ENCODE measurements at regions not wholly inside any gene's neighbourhood (a gene's known extent, or its start where the extent isn't known, plus 50 kb on each side); places are given as distances from the start of the nearest gene placed in this dataset.

DNA sequence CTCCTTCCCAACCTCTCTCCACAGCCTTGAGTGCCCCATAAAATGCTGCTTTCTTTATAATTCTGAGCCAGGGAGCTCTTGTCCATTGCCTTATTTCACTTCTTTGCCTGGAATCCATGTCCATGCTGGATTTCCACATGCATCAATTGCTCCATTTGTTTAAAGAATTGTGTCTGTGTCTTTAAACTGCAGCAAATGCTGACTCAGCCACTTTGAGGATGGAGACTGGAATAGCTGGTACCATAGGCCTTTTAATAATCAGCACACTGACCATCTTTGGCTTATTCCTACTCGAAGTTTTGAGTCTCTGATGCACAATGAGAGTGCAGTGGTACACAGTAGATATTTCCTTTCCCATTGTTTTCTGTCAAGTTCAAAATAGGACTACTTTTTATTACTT is 318.8 kb downstream of the LRIG3 start:
- H3K9me3 Mint-ChIP-seq, result peaks cover 1% of the 10 kb centered on the region
- H3K4me3 Mint-ChIP-seq, result no peak overlapping the region
- no peaks in the 10 kb centered on the region for H3K4me1 Mint-ChIP-seq

DNA sequence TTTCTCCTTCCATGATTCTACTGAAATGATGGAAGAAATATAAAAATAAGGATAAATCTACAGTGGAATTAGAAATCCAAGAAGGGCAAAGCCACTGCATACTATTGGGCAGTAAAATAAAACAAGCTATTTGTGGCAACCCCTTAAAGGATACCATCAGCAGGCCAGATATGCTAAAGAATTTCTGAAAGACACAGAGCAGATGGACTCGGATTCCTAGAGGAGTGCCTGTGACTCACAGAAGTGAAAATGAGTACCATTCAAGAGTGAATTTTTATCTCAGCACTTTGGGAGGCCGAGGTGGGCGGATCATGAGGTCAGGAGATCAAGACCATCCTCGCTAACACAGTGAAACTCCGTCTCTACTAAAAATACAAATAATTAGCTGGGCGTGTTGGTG is 318.1 kb downstream of the LRIG3 start:
- no peak overlapping the region for H3K27ac Mint-ChIP-seq
- DNase-seq, result no peak
- H3K36me3 Mint-ChIP-seq, result no peaks in the 10 kb centered on the region
- H3K4me3 Mint-ChIP-seq, result no peak overlapping the region
- H3K27me3 Mint-ChIP-seq, result peaks cover 3% of the 10 kb centered on the region
- H3K4me1 Mint-ChIP-seq, result no peaks in the 10 kb centered on the region
- peaks cover 1% of the 10 kb centered on the region for H3K9me3 Mint-ChIP-seq

More for the DNA sequence above, 318.8 kb downstream of the LRIG3 start:
- Mint-ChIP-seq H3K36me3 (no peaks in the 10 kb centered on the region), H3K27me3 (peaks cover 3% of the 10 kb centered on the region), H3K27ac (no peak overlapping the region)
- DNase-seq, result no peak

DNA sequence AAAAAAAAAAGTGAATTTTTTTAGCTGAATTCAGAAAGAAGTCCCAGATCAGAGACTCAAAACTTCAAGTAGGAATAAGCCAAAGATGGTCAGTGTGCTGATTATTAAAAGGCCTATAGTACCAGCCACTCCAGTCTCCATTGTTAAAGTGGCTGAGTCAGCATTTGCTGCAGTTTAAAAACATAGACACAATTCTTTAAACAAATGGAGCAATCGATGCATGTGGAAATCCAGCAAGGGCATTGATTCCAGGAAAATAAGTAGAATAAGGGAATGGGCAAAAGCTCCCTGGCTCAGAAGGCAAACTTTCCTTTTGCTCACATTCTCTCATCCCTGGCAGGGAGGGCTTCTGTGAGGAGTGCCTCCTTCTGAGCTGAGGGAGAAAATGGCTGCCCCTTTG is 317.6 kb downstream of the LRIG3 start:
- Mint-ChIP-seq H3K27ac (no peak overlapping the region), H3K4me3 (no peak overlapping the region), H3K36me3 (no peaks in the 10 kb centered on the region), H3K27me3 (no peaks in the 10 kb centered on the region), H3K4me1 (no peaks in the 10 kb centered on the region), H3K9me3 (peaks cover 1% of the 10 kb centered on the region)
- no peak for DNase-seq

DNA sequence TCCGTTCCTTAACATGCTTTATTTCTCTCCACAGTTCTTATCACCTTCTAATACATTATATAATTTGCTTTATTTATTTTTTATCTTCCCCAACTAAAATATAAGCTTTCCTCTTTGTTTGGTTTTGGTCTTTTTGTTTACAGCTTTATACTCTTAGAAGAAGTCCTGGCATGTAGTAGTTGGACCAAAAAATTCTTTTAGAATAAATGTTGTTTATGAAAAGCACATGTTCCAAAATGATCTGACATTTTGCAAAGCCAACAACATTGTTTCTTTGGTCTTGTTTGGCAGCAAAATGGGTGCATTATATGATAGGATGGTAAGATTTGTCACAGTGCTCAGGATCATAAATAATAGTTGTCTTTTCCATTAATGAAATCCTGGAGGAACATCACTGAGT is 312.5 kb downstream of the LRIG3 start:
- Mint-ChIP-seq H3K27ac (no peak overlapping the region), H3K9me3 (no peaks in the 10 kb centered on the region), H3K27me3 (no peaks in the 10 kb centered on the region), H3K36me3 (no peaks in the 10 kb centered on the region), H3K4me1 (no peaks in the 10 kb centered on the region), H3K4me3 (no peak overlapping the region)
- no peak for DNase-seq

DNA sequence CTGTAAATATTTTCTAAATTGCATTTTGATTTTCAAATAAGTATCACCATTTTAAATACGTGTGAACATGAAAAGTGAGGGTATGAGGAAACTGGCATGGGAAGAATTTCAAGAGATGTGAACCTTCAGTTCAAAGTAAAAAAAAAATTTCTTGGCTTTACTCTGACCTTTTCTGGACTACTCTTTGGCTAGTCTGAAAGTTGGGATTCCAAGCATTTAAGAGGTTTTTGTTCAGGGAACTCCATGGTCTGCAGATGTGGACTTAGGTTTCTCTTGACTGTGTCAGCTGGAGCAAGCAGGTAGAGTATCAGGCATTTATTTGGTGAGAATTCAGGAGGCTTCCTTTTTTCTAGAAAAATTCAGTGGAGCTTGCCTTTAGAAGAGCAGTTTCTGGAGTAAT is 311.6 kb downstream of the LRIG3 start:
- H3K4me3 Mint-ChIP-seq, result no peak overlapping the region
- no peaks in the 10 kb centered on the region for H3K4me1 Mint-ChIP-seq
- no peaks in the 10 kb centered on the region for H3K9me3 Mint-ChIP-seq
- no peaks in the 10 kb centered on the region for H3K27me3 Mint-ChIP-seq
- H3K36me3 Mint-ChIP-seq, result no peaks in the 10 kb centered on the region
- H3K27ac Mint-ChIP-seq, result no peak overlapping the region
- DNase-seq, result no peak

DNA sequence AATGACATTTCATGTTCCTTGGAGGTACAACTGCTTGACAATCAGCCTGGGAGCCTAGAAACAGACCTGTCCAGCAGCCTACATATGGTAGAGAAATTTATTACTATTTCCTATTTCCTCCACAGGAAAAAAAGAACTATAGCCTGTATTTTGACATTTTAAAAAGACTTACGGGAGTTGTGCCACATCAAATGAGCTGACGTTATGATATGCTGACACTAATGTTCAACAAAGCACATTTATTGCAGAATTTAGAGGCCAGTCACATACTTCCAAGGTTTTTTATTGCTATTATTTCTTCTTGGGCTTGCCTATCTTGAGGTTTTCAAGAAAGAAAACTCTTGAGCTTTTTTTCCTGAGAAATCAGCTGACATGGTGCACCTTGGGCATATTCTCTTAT is 305.3 kb downstream of the LRIG3 start:
- Mint-ChIP-seq H3K4me3 (no peak overlapping the region), H3K9me3 (no peaks in the 10 kb centered on the region), H3K27ac (no peak overlapping the region), H3K36me3 (no peaks in the 10 kb centered on the region), H3K4me1 (no peaks in the 10 kb centered on the region), H3K27me3 (no peaks in the 10 kb centered on the region)
- DNase-seq, result no peak

DNA sequence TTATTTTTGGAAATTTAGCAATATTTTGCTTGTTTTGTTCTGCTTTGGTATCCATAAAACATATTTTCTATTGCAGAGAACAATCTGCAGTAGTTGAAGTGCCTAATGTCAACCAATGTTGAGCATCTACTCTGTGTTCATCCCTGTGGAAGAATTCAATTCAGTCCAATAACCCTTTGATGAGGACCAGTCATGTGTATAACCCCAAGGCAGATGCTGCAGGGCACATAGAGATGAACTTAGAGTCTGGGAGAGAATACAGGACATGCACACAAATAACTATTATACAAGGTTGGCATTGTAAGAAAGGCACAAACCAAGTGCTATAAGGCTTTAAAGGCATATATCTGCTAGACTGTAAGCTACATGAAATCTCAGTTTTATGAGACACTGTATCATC is 304.7 kb downstream of the LRIG3 start:
- Mint-ChIP-seq H3K4me1 (no peaks in the 10 kb centered on the region), H3K27ac (no peak overlapping the region), H3K36me3 (no peaks in the 10 kb centered on the region), H3K27me3 (no peaks in the 10 kb centered on the region), H3K4me3 (no peak overlapping the region), H3K9me3 (no peaks in the 10 kb centered on the region)
- no peak for DNase-seq

DNA sequence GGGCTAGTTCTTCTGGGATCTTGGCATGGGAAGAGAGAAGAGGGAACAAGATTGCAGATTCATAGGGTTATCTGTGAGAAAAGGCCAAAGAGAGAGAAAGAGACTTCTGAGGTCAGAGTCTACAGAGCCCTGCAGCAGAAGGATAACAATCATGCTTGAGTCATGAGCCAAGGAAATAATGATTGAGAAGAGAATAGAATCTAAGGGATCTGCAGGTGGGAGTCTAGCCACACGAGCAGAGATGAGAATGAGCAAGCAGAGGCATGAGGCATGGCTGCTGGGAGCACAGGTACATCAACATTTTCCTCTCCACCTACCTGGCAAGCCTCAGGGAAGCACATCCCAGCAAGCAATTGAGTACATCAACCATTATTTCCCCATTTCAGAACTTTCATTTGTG is 303.7 kb downstream of the LRIG3 start:
- no peak for DNase-seq
- no peaks in the 10 kb centered on the region for H3K36me3 Mint-ChIP-seq
- no peaks in the 10 kb centered on the region for H3K9me3 Mint-ChIP-seq
- H3K27ac Mint-ChIP-seq, result no peak overlapping the region
- H3K4me1 Mint-ChIP-seq, result no peaks in the 10 kb centered on the region
- no peaks in the 10 kb centered on the region for H3K27me3 Mint-ChIP-seq
- no peak overlapping the region for H3K4me3 Mint-ChIP-seq

DNA sequence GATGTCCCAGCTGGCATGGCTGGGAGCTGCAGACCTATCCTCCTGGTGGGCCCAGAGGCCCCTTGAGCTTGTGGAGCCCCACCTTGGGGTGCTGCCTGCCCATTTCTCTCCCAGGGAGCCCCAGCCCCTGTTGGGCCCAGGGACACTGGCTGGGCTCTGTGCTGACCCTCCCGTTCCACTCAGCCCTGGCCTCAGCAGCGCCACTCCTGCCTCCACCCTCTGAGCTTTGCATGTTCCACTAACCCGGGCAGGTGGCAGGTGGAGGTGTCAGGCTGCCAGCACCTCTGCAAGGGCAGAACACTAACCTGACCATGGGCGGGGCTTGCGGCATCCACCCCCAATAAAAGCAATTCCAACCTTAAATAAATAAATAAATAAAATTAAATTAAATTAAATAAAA is 299.2 kb downstream of the LRIG3 start:
- H3K4me1 Mint-ChIP-seq, result no peaks in the 10 kb centered on the region
- H3K36me3 Mint-ChIP-seq, result no peaks in the 10 kb centered on the region
- H3K4me3 Mint-ChIP-seq, result no peak overlapping the region
- H3K27me3 Mint-ChIP-seq, result no peaks in the 10 kb centered on the region
- DNase-seq, result no peak
- no peak overlapping the region for H3K27ac Mint-ChIP-seq
- H3K9me3 Mint-ChIP-seq, result no peaks in the 10 kb centered on the region

DNA sequence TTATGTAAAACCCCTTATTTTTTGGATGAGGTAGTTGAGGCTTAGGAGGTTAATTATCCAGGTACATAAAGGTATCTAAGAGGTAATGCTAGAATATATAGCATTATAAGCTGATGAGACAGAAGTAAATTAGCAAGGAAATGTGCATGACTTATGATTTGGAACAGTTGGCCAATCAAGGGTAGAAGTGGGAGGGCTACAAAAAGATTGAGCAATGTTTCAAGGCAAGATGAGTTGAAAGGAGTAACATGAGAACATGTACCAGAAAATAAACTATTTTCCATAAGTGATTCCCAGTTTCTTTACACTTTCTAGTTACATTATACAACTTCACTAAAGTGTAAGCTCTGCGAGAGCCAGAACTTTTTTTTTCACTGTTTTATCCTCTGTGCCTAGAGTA is 290.9 kb downstream of the LRIG3 start:
- Mint-ChIP-seq H3K4me1 (no peaks in the 10 kb centered on the region), H3K27me3 (no peaks in the 10 kb centered on the region), H3K36me3 (no peaks in the 10 kb centered on the region), H3K4me3 (no peak overlapping the region), H3K9me3 (no peaks in the 10 kb centered on the region), H3K27ac (no peak overlapping the region)
- no peak for DNase-seq

DNA sequence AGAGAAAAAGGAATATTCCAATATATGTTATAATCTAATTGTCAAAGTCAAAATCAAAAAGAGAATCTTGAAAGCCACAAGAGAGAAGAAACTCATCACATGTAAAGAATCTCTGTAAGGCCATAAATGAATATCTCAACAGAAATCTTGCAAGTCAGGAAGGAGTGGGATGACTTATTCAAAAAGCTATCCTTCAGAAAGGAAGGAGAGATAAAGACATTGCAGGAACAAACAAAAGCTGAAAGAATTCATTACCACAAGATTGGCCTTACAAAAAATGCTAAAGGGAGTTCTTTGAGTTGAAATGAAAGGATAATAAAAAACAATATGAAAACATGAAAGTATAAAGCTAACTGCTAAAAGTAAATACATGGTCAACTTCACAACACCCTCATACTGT is 286.8 kb downstream of the LRIG3 start:
- Mint-ChIP-seq H3K4me3 (no peak overlapping the region), H3K4me1 (no peaks in the 10 kb centered on the region), H3K27me3 (no peaks in the 10 kb centered on the region), H3K36me3 (no peaks in the 10 kb centered on the region), H3K27ac (no peak overlapping the region), H3K9me3 (peaks cover 3% of the 10 kb centered on the region)
- DNase-seq, result no peak

DNA sequence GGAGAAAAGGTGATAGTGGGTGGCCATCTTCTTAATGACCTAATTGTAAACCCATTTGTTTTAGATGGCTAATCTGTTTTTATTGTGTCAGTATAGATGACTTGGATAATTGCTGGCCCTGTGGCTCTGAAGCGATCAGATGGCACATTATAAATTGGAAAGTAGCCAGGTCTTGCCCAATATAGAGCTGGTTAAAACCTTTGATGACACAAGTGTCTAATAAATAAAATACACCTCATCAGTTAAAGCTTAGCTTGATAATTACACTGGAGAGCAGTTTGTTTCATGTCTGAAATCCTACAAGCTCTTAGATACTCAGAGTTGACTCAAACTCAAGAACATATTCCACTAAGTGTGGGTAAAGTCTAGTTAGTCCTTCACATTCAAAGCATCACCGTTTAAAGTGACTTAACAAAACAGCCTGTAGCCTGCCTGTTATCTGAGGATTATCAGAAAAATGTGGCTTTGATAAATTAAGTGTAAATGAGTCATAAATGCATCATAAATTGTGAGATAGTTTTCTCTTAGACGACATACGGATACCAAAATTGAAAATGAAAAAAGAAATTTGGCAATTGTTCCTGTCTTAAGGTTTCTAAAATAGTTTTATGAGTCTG is 280.9 kb downstream of the LRIG3 start:
- Mint-ChIP-seq H3K9me3 (peaks cover 3% of the 10 kb centered on the region), H3K27me3 (no peaks in the 10 kb centered on the region), H3K27ac (no peak overlapping the region), H3K4me1 (no peaks in the 10 kb centered on the region), H3K4me3 (no peak overlapping the region), H3K36me3 (no peaks in the 10 kb centered on the region)
- no peak for DNase-seq

DNA sequence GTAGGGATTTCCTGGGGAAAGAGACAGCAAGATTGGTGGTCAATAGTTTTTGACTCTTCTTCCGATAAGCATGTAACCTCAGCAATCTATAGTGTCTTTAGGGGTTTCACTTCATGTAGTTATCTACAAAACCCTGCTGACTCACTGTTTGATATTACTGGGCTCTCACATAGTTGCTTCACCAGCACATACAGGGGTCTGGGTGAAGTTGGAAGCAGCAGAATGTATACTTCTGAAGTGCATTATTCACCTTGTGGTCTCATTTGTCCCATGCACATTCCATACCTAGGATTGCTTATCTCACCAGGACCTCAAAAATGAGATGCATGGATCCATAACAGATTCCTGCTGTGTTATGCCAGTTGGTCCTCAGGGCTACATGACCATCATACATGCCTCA is 280.0 kb downstream of the LRIG3 start:
- H3K27me3 Mint-ChIP-seq, result no peaks in the 10 kb centered on the region
- H3K36me3 Mint-ChIP-seq, result no peaks in the 10 kb centered on the region
- H3K4me1 Mint-ChIP-seq, result no peaks in the 10 kb centered on the region

DNA sequence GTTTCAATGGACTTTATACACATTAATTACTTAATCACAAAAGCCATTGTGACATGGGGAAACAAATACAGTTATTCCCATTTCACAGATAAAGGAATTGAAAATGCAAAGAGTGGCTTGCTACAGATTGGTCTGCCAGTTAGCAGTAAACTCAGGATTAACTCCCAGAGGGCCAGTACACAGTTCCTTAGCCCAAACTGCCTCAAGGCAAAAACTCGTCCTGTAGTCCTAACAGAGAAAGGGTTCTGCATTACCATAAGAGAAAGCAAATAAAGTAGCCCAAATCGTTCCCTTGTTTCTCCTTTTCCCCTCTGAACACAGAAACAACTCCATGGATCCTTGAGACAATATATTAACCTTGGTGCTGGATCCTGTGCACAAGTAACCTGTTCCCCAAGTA is 274.4 kb downstream of the LRIG3 start:
- no peaks in the 10 kb centered on the region for H3K4me1 Mint-ChIP-seq
- no peak overlapping the region for H3K4me3 Mint-ChIP-seq
- no peaks in the 10 kb centered on the region for H3K36me3 Mint-ChIP-seq
- DNase-seq, result no peak
- H3K27me3 Mint-ChIP-seq, result no peaks in the 10 kb centered on the region
- H3K9me3 Mint-ChIP-seq, result no peaks in the 10 kb centered on the region
- H3K27ac Mint-ChIP-seq, result no peak overlapping the region

More for the DNA sequence above, 280.0 kb downstream of the LRIG3 start:
- Mint-ChIP-seq H3K27ac (no peak overlapping the region), H3K9me3 (peaks cover 3% of the 10 kb centered on the region), H3K4me3 (no peak overlapping the region)
- no peak for DNase-seq

DNA sequence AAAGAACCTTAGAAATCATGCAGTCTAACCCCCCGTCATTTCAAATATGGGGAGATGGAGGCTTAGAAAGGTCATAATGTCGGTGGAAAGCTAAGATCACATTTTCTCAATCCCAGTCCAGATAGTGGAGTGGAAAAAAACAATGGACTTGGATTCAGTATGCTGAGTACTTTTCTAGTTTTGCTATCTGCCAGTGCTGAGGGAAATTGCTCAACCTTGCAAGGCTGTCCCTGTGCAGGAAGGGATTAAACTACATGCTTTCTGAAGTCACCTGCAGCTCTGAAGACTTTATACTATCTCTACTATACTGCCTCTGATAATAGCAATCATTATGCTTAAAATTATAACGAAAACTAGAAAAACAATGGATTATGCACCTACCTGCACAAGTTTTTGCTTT is 272.8 kb downstream of the LRIG3 start:
- Mint-ChIP-seq H3K27ac (no peak overlapping the region), H3K4me1 (no peaks in the 10 kb centered on the region), H3K36me3 (no peaks in the 10 kb centered on the region)

DNA sequence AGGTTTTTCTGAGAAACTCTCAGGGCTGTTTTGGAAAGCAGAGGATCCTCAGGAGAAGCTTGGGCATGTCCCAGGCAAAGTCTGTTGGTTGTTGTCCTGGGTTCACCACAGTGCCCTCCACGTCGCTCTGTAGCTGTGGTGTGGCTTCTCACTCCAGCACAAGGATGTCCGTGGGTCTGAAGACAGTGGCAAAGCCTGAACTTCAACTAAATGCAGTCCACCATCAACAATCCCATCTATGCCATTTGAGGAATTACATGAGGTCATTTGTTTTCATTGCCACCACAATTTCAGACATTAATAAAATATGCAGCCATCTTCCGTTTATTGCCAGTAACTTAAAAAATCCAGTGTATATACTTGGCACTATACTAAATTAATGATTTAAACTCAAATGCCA is 272.1 kb downstream of the LRIG3 start:
- Mint-ChIP-seq H3K4me1 (no peaks in the 10 kb centered on the region), H3K27ac (no peak overlapping the region), H3K9me3 (no peaks in the 10 kb centered on the region), H3K4me3 (no peak overlapping the region), H3K27me3 (no peaks in the 10 kb centered on the region), H3K36me3 (no peaks in the 10 kb centered on the region)
- no peak for DNase-seq

More for the DNA sequence above, 272.8 kb downstream of the LRIG3 start:
- H3K27me3 Mint-ChIP-seq, result no peaks in the 10 kb centered on the region
- no peak for DNase-seq
- no peaks in the 10 kb centered on the region for H3K9me3 Mint-ChIP-seq
- no peak overlapping the region for H3K4me3 Mint-ChIP-seq

DNA sequence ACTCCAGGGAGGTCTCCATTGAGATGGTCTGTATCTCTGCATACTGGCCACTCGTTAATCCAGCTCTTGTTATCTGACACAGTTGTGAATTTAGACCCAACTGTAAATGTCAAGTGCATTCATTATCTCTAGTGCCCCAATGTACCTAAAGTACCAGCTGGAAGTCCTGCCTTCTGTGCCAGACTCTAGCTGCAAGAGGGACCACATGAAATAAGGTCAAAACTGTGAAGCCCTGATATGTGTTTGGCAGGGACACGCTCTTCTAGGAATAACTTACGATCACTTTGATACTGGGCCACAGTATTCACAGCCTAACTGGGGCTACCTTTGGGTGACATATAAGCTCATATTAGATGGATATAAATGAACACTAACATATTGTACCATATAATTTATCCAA is 268.5 kb downstream of the LRIG3 start:
- Mint-ChIP-seq H3K36me3 (no peaks in the 10 kb centered on the region), H3K9me3 (no peaks in the 10 kb centered on the region), H3K4me1 (no peaks in the 10 kb centered on the region), H3K27ac (no peak overlapping the region), H3K4me3 (no peak overlapping the region), H3K27me3 (no peaks in the 10 kb centered on the region)
- DNase-seq, result no peak
